HG03103 (cell line): ENCODE measurements at regions not wholly inside any gene's neighbourhood (a gene's known extent, or its start where the extent isn't known, plus 50 kb on each side); places are given as distances from the start of the nearest gene placed in this dataset.
"Not testable (repeated sequence)": the region's sequence is repeated elsewhere in the genome, so short reads cannot be mapped to it uniquely, and the experiment has no call there.

Source experiments
- ATAC-seq: cut with Tn5 transposase; IDR thresholded peaks from one replicate; pipeline ENCODE4 v1.9.1; 2021; ENCODE audit warnings: low read depth; ENCODE audit not compliant: unreplicated experiment

GRCh38 chr10:31687663-31688482 is 240.8 kb downstream of the ARHGAP12 start:
- ATAC-seq, result no peak

- no peak for ATAC-seq
Observed at GRCh38 chr10:31686599-31686998, 242.0 kb downstream of the ARHGAP12 start.

- no peak for ATAC-seq
Observed at GRCh38 chr10:31683682-31684081, 244.9 kb downstream of the ARHGAP12 start.

GRCh38 chr10:31679936-31680335 is 248.7 kb downstream of the ARHGAP12 start:
- ATAC-seq, result no peak

- no peak for ATAC-seq
Observed at GRCh38 chr10:31678575-31679516, 249.8 kb downstream of the ARHGAP12 start.

- no peak for ATAC-seq
Observed at GRCh38 chr10:31678139-31678536, 250.5 kb downstream of the ARHGAP12 start.

- no peak for ATAC-seq
Observed at GRCh38 chr10:31677195-31678138, 251.2 kb downstream of the ARHGAP12 start.

GRCh38 chr10:31675726-31676125 is 252.9 kb downstream of the ARHGAP12 start:
- no peak for ATAC-seq

GRCh38 chr10:31669357-31669756 is 259.3 kb downstream of the ARHGAP12 start:
- ATAC-seq, result no peak

- ATAC-seq, result no peak
Observed at GRCh38 chr10:31668326-31668725, 260.3 kb downstream of the ARHGAP12 start.

GRCh38 chr10:31665764-31666279 is 262.8 kb downstream of the ARHGAP12 start:
- not testable (repeated sequence) for ATAC-seq

- no peak for ATAC-seq
Observed at GRCh38 chr10:31664803-31665202, 263.8 kb downstream of the ARHGAP12 start.

- ATAC-seq, result not testable (repeated sequence)
Observed at GRCh38 chr10:31664071-31664470, 264.6 kb downstream of the ARHGAP12 start.

GRCh38 chr10:31660300-31660699 is 268.3 kb downstream of the ARHGAP12 start:
- no peak for ATAC-seq

- no peak for ATAC-seq
Observed at GRCh38 chr10:31659665-31660064, 269.0 kb downstream of the ARHGAP12 start.

- no peak for ATAC-seq
Observed at GRCh38 chr10:31657434-31657872, 271.2 kb downstream of the ARHGAP12 start.

- no peak for ATAC-seq
Observed at GRCh38 chr10:31656851-31657433, 271.7 kb downstream of the ARHGAP12 start.

GRCh38 chr10:31652038-31652437 is 276.6 kb downstream of the ARHGAP12 start:
- no peak for ATAC-seq

- ATAC-seq, result no peak
Observed at GRCh38 chr10:31650010-31650409, 278.6 kb downstream of the ARHGAP12 start.

GRCh38 chr10:31648966-31649365 is 279.7 kb downstream of the ARHGAP12 start:
- ATAC-seq, result no peak
